HG02763 (cell line): ENCODE measurements at regions not wholly inside any gene's neighbourhood (a gene's known extent, or its start where the extent isn't known, plus 50 kb on each side); places are given as distances from the start of the nearest gene placed in this dataset.
"Not testable (repeated sequence)": the region's sequence is repeated elsewhere in the genome, so short reads cannot be mapped to it uniquely, and the experiment has no call there.

Experiments used
- ATAC-seq: cut with Tn5 transposase; IDR thresholded peaks from one replicate; pipeline ENCODE4 v1.9.1; 2021; ENCODE audit warnings: mild to moderate bottlenecking, moderate library complexity; ENCODE audit not compliant: unreplicated experiment

GRCh38 chr13:90709319-90709718 lies 638.2 kb upstream of the MIR17HG start:
- no peak for ATAC-seq

DNA sequence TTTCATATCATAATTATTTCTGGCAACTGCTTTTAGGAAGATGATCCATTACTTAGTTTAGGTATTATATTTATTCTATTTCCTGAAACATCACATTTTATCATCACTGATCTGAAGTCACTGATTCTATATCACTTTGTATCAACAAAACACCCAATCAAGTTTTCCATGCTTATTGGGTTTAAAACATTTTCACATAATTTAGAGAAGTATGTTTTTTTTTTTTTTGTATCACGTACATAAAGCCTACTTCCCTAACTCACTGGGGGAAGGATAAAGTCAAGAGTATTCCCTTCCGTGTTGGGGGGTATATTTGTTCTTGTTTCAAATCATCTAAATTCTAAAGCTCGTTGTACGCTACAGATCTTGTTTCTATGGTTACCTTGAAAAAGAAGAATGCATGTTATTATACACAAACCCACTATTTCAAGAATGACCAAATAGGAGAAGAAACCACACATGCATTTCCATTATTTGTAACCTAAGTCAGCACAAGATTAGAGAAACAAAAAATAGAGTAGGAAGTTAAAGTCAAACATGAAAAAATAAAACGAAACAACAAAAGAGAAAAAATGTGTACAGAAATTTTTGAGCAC lies 637.2 kb upstream of the MIR17HG start:
- no peak for ATAC-seq

DNA sequence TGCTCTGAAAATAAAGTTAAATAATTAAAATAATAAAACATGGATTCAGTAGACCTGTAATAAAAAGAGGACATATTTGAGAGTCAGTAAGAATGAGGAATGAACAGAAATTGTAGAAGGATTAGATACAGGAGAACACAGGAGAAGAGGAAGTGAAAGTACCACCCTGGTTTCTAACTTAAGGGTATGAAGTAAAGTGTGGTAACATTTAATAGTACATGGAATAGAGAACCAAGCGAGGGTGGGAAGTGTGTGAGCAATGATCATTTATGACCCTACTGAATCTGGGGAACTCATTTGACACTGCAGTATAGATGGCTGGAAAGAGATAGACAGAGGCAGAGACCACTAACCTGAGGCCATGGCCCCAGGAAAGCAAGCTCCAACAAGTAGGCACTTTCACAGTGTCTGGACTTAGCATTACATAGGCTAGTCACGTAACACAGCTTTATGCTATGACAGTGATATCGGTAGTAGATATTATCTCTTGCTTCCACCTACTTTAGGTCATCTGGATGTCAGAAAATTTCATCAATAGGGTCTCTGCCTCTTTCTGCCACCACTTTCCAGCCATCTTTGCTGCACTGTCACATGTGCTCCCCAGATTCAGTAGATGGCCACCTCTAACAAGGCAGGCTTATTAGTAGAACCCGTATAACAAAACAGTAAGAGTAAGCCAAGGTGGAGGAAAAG lies 633.9 kb upstream of the MIR17HG start:
- no peak for ATAC-seq

DNA sequence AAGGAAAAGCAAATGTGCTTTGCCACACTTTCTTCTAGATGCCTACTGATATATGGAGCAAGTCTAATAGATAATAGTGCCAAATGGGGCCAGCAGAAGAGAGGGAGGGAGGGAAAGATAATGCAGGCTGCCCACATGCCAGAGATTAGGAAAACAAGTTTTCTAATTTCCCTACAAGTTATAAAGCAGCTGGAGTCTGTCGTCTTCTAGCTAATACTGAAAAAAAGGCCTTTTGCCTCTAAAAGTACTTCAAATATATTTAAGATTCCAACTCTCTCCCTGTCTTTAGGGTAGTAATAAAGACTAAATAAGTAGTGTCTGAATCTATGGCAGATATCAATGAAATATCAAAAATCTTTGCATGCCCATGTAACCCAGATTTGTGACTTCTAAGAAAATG lies 632.0 kb upstream of the MIR17HG start:
- ATAC-seq: no peak

GRCh38 chr13:90717451-90717936 lies 630.0 kb upstream of the MIR17HG start:
- ATAC-seq: no peak

GRCh38 chr13:90719461-90719860 lies 628.0 kb upstream of the MIR17HG start:
- no peak for ATAC-seq

DNA sequence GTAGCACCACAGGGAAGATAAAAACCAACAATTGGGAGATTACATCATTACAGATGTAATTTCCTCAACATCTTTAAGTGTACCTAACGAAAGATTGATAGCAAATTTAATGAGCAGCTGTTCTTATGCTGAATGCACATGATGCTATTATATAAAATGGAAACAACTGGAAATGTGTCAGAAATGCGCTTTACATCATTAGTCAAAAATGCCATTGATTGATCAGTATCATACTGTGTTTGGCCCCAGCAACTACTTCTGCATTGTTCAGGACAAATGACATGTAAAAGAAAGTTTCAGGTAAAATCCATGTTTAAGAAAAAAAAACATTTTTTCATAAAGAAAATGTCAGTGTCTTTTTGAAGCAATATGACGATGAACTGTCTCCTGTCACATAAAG lies 625.5 kb upstream of the MIR17HG start:
- ATAC-seq: no peak

DNA sequence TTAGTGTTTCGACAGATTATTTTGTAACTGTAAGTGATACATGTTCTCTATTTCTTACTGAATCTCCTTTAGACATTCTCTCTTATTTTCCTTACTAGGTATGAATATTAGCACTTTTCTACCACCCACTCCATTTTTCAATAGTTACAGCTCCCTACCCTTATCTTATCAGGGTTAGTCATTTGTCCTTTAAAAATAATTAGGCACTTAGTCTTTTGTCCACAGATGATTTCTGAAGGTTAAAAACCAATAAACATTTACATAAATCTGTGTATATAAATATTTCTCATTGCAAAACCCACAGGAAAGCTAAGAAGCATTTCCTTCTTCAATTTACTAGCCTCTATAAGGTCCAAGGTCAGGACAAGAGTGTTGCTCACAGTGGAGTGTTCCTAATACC lies 624.1 kb upstream of the MIR17HG start:
- no peak for ATAC-seq

DNA sequence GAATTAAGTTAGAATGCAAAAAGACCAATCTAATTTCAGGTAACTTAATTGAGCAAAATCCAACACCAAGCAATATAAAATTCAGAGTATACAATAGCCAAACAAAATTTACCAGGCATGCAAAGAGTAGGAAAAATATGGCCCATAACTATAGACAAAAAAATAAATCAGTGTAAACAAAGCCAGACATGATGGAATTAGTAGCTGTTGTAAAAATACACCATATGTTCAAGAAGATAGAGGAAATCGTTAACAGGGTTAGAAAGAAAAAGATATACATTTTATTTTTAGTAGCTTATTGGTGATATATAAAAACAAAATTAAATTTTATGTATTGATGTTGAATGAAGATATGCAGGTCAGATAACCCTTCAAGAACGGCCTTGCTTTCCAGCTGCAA lies 621.1 kb upstream of the MIR17HG start:
- ATAC-seq: no peak

DNA sequence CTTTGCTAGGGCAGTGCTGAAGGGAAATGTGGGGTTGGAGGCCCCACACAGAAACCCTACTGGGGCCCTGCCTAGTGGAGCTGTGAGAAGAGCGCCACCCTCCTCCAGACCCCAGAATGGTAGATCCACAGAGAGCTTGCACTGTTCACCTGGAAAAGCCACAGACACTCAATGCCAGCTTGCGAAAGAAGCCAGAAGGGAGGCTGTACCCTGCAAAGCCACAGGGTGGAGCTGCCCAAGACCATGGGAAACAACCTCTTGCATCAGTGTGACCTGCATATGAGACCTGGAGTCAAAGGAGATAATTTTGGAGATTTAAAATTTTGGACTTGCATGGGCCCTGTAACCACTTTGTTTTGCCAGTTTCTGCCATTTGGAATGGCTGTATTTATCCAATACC lies 615.4 kb upstream of the MIR17HG start:
- no peak for ATAC-seq

- ATAC-seq: not testable (repeated sequence)
Observed at GRCh38 chr13:90734497-90734896, 613.0 kb upstream of the MIR17HG start.

DNA sequence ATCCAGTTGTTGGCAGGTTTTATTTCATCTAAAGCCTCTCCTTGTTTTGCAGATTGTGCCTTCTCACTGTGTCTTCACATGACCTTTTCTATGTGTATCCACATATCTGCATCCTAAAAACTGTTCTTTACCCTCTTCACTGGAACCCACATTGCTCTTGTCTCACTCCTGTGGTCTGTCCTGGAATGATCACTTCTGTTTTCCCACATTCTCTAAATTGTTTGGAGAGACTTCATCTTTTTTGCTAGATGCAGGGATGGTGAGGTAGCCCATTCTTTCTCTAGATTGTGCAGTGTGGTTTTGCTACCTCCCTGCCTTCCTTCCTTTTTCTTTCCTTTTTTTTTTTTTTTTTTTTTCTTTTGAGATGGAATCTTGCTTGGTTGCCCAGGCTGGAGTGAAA lies 608.6 kb upstream of the MIR17HG start:
- no peak for ATAC-seq

DNA sequence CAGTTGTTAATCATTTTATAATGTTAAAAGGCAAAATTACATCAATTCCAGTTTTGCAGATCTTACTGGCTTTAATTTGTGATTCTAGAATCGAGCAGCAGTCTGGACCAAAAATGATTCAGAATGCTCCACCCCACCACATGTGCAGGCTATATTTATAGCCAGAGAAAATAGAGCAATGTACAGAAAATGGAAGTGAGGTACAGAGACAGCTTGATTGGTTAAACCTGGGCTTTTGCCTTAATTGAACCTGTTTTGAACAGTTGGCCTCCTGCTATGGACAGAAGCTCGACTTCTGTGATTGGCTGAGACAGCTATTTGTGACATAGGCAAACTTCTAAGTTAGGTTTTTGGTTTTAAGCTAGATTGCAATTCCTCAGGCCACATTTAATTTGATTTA lies 607.4 kb upstream of the MIR17HG start:
- no peak for ATAC-seq

GRCh38 chr13:90742381-90742780 lies 605.1 kb upstream of the MIR17HG start:
- ATAC-seq: no peak

DNA sequence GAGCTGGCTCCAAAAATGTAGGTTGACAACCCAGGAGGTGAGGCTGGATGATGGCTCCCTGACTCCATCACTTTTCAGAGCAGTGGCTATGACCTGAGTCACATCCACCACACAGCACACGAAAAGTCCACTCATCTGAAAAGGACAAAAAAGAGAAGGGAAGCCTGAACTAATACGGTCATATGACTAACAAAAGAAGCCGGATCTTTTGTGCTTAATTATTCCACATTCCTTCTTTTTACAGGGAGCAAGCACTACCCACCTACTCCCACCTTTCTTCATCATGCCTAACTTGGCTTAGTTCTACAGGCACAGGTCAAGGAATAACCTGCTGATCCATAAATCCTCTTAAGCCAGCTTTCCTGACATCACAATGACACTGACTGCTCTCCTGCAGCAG lies 601.3 kb upstream of the MIR17HG start:
- ATAC-seq: no peak

DNA sequence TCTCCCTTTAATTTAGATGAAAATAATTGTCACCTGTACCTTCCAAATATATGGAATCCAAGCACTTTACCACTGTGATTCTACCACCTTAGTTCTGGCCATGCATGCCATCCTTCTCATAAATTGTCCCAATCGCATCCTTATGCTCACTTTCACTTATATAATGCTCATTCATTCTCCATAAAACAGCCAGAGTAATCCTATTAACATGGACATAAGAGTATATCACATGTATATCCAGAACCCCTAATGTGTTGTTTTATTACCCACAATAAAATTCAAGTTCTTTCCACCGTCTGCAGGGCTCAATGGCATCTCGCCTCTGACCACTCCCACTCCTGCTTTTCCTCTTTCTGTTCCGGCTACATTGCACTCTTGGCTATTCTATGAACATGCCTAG lies 597.5 kb upstream of the MIR17HG start:
- no peak for ATAC-seq

- no peak for ATAC-seq
Observed at GRCh38 chr13:90751026-90751425, 596.5 kb upstream of the MIR17HG start.

GRCh38 chr13:90752070-90752469 lies 595.4 kb upstream of the MIR17HG start:
- ATAC-seq: no peak

DNA sequence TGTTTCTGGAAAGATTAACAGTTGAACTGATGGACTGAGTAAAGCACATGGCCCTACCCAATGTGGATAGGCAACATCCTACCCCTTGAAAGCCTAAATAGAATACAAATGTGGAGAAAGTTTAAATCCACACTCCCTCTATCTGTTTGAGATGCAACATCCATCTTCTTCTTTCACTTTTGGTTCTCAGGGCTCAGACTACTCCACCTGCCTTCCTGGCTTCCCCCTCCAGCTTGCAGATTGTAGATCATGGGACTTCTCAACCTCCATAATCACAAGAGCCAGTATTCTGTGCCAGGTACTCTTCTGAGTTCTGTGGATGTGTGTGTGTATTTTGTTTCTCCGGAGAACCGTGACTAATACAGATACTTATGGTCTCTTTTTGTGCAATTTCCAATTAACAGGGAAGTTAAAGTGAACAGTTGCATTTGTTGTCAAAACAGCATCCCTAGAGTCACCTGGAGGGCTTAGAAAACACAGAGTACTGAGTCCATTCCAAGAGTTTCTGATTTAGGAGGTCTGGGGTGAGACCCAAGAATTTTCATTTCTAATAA lies 590.3 kb upstream of the MIR17HG start:
- no peak for ATAC-seq

DNA sequence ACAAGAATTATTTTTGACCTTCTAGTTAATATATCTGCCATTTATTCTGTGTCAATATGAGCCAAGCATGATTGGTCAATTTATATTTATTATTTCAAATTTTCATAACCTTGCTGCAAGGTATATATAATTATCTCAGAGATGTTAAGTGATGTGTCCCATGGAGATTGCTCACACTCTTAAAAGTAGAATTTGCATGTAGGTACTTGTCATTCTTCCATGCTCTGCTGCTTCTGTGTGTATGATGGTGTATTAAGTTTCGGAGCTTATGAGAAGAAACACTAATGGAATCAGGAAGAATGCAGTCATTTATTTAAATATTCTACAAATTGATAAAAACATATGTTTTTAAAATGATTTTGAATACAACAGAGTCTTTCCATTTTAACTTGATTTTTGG lies 586.8 kb upstream of the MIR17HG start:
- ATAC-seq: no peak

DNA sequence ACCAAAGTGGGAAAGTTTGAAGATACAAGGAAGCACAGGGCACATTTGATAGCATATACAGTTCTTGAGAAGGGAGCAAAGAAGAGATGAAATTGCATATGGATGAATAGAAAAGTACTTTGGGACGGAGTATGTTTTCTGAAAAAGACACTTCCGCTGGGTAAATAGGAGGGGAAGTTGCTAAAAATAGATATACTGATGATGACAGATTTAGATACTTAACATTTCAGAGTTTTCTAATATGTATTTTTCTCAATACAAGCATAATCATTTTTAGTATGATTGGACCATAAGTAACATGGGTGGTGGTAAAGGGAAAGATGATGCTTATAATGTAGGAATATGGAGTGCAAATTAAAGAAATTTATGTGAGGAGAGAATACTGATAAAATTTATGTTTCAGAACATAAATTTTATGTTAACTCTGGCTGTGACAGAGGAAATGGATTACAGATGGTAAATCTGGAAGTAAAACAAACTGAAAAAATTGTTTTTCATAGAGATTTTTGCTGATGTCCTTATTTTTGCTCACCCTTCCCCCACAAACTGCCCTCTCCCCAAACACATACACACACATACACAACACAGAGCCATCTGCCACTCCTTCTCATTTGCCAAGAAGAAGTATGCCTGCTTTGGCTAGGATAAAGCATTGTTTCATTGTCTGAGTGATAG lies 583.9 kb upstream of the MIR17HG start:
- ATAC-seq: no peak

- no peak for ATAC-seq
Observed at GRCh38 chr13:90766386-90766902, 581.0 kb upstream of the MIR17HG start.
